ENCODE measurements at regions not wholly inside any gene's neighbourhood (a gene's known extent, or its start where the extent isn't known, plus 50 kb on each side); places are given as distances from the start of the nearest gene placed in this dataset.
"Not testable (repeated sequence)": the region's sequence is repeated elsewhere in the genome, so short reads cannot be mapped to it uniquely, and the experiment has no call there.

- no peak for DNase-seq
Measured at GRCh38 chr14:85165094-85165493, 364.9 kb upstream of the FLRT2 start.

- DNase-seq, result no peak
Measured at GRCh38 chr14:85169381-85169780, 360.6 kb upstream of the FLRT2 start.

- no peak for DNase-seq
Measured at GRCh38 chr14:85172290-85172689, 357.7 kb upstream of the FLRT2 start.

- DNase-seq, result no peak
Measured at GRCh38 chr14:85172889-85173477, 357.0 kb upstream of the FLRT2 start.

- no peak for DNase-seq
Measured at GRCh38 chr14:85175556-85175955, 354.4 kb upstream of the FLRT2 start.

GRCh38 chr14:85178864-85179263, 351.1 kb upstream of the FLRT2 start:
- DNase-seq, result no peak

GRCh38 chr14:85180876-85181275, 349.1 kb upstream of the FLRT2 start:
- no peak for DNase-seq

- no peak for DNase-seq
Measured at GRCh38 chr14:85182282-85182681, 347.7 kb upstream of the FLRT2 start.

- no peak for DNase-seq
Measured at GRCh38 chr14:85186082-85186481, 343.9 kb upstream of the FLRT2 start.

- no peak for DNase-seq
Measured at GRCh38 chr14:85187521-85187920, 342.4 kb upstream of the FLRT2 start.

GRCh38 chr14:85188836-85189235, 341.1 kb upstream of the FLRT2 start:
- DNase-seq, result no peak

GRCh38 chr14:85189253-85189652, 340.7 kb upstream of the FLRT2 start:
- DNase-seq, result not testable (repeated sequence)

- DNase-seq, result no peak
Measured at GRCh38 chr14:85190251-85190650, 339.7 kb upstream of the FLRT2 start.

GRCh38 chr14:85191986-85192385, 338.0 kb upstream of the FLRT2 start:
- DNase-seq, result no peak

GRCh38 chr14:85195872-85196477, 334.0 kb upstream of the FLRT2 start:
- DNase-seq, result no peak

GRCh38 chr14:85198001-85198400, 331.9 kb upstream of the FLRT2 start:
- DNase-seq, result peak; percentile 7

- no peak for DNase-seq
Measured at GRCh38 chr14:85205875-85206274, 324.1 kb upstream of the FLRT2 start.

GRCh38 chr14:85214471-85214870, 315.5 kb upstream of the FLRT2 start:
- no peak for DNase-seq

GRCh38 chr14:85217412-85217811, 312.5 kb upstream of the FLRT2 start:
- no peak for DNase-seq

GRCh38 chr14:85218982-85219381, 311.0 kb upstream of the FLRT2 start:
- no peak for DNase-seq

GRCh38 chr14:85221832-85222231, 308.1 kb upstream of the FLRT2 start:
- DNase-seq, result no peak

GRCh38 chr14:85222341-85222740, 307.6 kb upstream of the FLRT2 start:
- DNase-seq, result no peak

- DNase-seq, result no peak
Measured at GRCh38 chr14:85223667-85224066, 306.3 kb upstream of the FLRT2 start.

- no peak for DNase-seq
Measured at GRCh38 chr14:85224241-85224640, 305.7 kb upstream of the FLRT2 start.

GRCh38 chr14:85233756-85234155, 296.2 kb upstream of the FLRT2 start:
- no peak for DNase-seq

All from NCI-H510A treated with DMSO at 0.1 percent for 48 hours (cell line).